Neural cell (in vitro differentiated cells): ENCODE measurements at regions not wholly inside any gene's neighbourhood (a gene's known extent, or its start where the extent isn't known, plus 50 kb on each side); places are given as distances from the start of the nearest gene placed in this dataset.

Experiments
- H2AFZ ChIP-seq: fragments of 200-600, 300-800 bp; sonication (generic), shearing (Covaris generic); 2 replicates; pipeline ENCODE4 v1.6.0; 2014; ENCODE audit warnings: low read depth, mild to moderate bottlenecking, antibody characterized with exemption, low read length, moderate library complexity
- H3F3A ChIP-seq: fragments of 200-600 bp; shearing (Covaris generic); 2 replicates; pipeline ENCODE4 v1.6.1; 2016; ENCODE audit warnings: mild to moderate bottlenecking, moderate library complexity, mixed read lengths, antibody characterized with exemption, low read length; ENCODE audit not compliant: insufficient read depth, poor library complexity, severe bottlenecking
- H3K27ac ChIP-seq: fragments of 200-600, 300-800 bp; sonication (generic), shearing (Covaris generic); 2 replicates; pipeline ENCODE4 v1.5.1; 2014; ENCODE audit warnings: mild to moderate bottlenecking, low read length, moderate library complexity
- H3K27me3 ChIP-seq: fragments of 300-800, 200-600 bp; sonication (generic), shearing (Covaris generic); 2 replicates; pipeline ENCODE4 v1.6.0; 2014; ENCODE audit warnings: mild to moderate bottlenecking, low read depth, low read length, moderate library complexity; ENCODE audit not compliant: insufficient read depth
- H3K36me3 ChIP-seq: fragments of 300-800, 200-600 bp; sonication (generic), shearing (Covaris generic); 2 replicates; pipeline ENCODE4 v1.5.1; 2014; ENCODE audit warnings: mild to moderate bottlenecking, antibody characterized with exemption, low read length, moderate library complexity; ENCODE audit not compliant: insufficient read depth
- H3K4me2 ChIP-seq: fragments of 300-800, 200-600 bp; sonication (generic), shearing (Covaris generic); 2 replicates; pipeline ENCODE4 v1.6.0; 2014; ENCODE audit warnings: mild to moderate bottlenecking, low read length
- H3K4me3 ChIP-seq: fragments of 300-800, 200-600 bp; sonication (generic), shearing (Covaris generic); 2 replicates; pipeline ENCODE4 v1.5.1; 2014; ENCODE audit warnings: mild to moderate bottlenecking, low read length, moderate library complexity
- H3K79me2 ChIP-seq: fragments of 200-600 bp; shearing (Covaris generic); replicated peaks from 2 replicates; pipeline ENCODE4 v1.6.0; 2014; ENCODE audit warnings: mild to moderate bottlenecking, low read length, moderate library complexity; ENCODE audit not compliant: insufficient read depth
- H3K9ac ChIP-seq: fragments of 300-800, 200-600 bp; sonication (generic), shearing (Covaris generic); 2 replicates; pipeline ENCODE4 v1.6.1; 2016; ENCODE audit warnings: mild to moderate bottlenecking, low read length, mixed read lengths
- H3K9me2 ChIP-seq: fragments of 200-600 bp; shearing (Covaris generic); 2 replicates; pipeline ENCODE4 v1.6.1; 2016; ENCODE audit warnings: mild to moderate bottlenecking, low read length, mixed read lengths; ENCODE audit not compliant: insufficient read depth
- H3K9me3 ChIP-seq: fragments of 200-600, 300-800 bp; sonication (generic), shearing (Covaris generic); 2 replicates; pipeline ENCODE4 v1.6.1; 2016; ENCODE audit warnings: mild to moderate bottlenecking, mixed run types, low read length, moderate library complexity, mixed read lengths
- H4K20me1 ChIP-seq: fragments of 200-600 bp; shearing (Covaris generic); 2 replicates; pipeline ENCODE4 v1.6.1; 2016; ENCODE audit warnings: mild to moderate bottlenecking, mixed run types; ENCODE audit not compliant: insufficient read depth
- CTCF ChIP-seq: fragments of 450-650 bp; IDR thresholded peaks from 2 replicates; pipeline ENCODE4 v1.5.1; 2014; ENCODE audit warnings: antibody characterized with exemption, mild to moderate bottlenecking, moderate library complexity; ENCODE audit not compliant: poor library complexity, severe bottlenecking
- EP300 ChIP-seq: fragments of 450-650 bp; conservative IDR thresholded peaks from 2 replicates; pipeline ENCODE4 v1.6.1; 2014; ENCODE audit warnings: antibody characterized with exemption, mild to moderate bottlenecking, moderate library complexity; ENCODE audit not compliant: poor library complexity, severe bottlenecking
- EZH2 ChIP-seq: fragments of 200-600, 300-800 bp; shearing (Covaris generic), sonication (generic); IDR thresholded peaks from 2 replicates; pipeline ENCODE4 v1.6.1; 2014; ENCODE audit warnings: antibody characterized with exemption, low read length, borderline replicate concordance, mild to moderate bottlenecking; ENCODE audit not compliant: insufficient read depth, poor library complexity, severe bottlenecking
- MXI1 ChIP-seq: fragments of 450-650 bp; conservative IDR thresholded peaks from 2 replicates; pipeline ENCODE4 v1.6.1; 2014; ENCODE audit warnings: antibody characterized with exemption, mild to moderate bottlenecking; ENCODE audit not compliant: poor library complexity, severe bottlenecking
- POLR2AphosphoS5 ChIP-seq: IDR thresholded peaks from 2 replicates; pipeline ENCODE4 v1.6.1; 2012
- RAD21 ChIP-seq: fragments of 450-650 bp; conservative IDR thresholded peaks from 2 replicates; pipeline ENCODE4 v1.6.1; 2014; ENCODE audit warnings: antibody characterized with exemption, mild to moderate bottlenecking, moderate library complexity
- REST ChIP-seq: IDR thresholded peaks from 2 replicates; pipeline ENCODE4 v1.6.1; 2012; ENCODE audit warnings: borderline replicate concordance
- SMC3 ChIP-seq: fragments of 450-650 bp; conservative IDR thresholded peaks from 2 replicates; pipeline ENCODE4 v1.6.1; 2014; ENCODE audit warnings: antibody characterized with exemption, mild to moderate bottlenecking, moderate library complexity; ENCODE audit not compliant: poor library complexity
- TAF1 ChIP-seq: IDR thresholded peaks from 2 replicates; pipeline ENCODE4 v1.6.1; 2012; ENCODE audit warnings: low read depth

GRCh38 chr3:27577504-27577903 is 93.3 kb upstream of the SLC4A7 start:
- no peaks in the 10 kb centered on the region for H3K79me2 ChIP-seq
- TF ChIP-seq MXI1 (no peak), REST (no peak), POLR2AphosphoS5 (no peak), EZH2 (no peak), RAD21 (no peak), CTCF (no peak), SMC3 (no peak), TAF1 (no peak), EP300 (no peak)
- H3K9ac ChIP-seq, result no peak overlapping the region
- H3K9me3 ChIP-seq, result no peaks in the 10 kb centered on the region
- H3K27ac ChIP-seq, result no peak overlapping the region
- no peaks in the 10 kb centered on the region for H4K20me1 ChIP-seq
- H3K4me3 ChIP-seq, result no peak overlapping the region
- no peak overlapping the region for H2AFZ ChIP-seq
- no peaks in the 10 kb centered on the region for H3K9me2 ChIP-seq
- H3K27me3 ChIP-seq, result no peaks in the 10 kb centered on the region
- no peaks in the 10 kb centered on the region for H3K36me3 ChIP-seq
- H3F3A ChIP-seq, result no peaks in the 10 kb centered on the region
- H3K4me2 ChIP-seq, result no peak overlapping the region

GRCh38 chr3:27576171-27576570 is 92.0 kb upstream of the SLC4A7 start:
- Histone ChIP-seq H3K9me3 (no peaks in the 10 kb centered on the region), H3K4me3 (no peak overlapping the region), H3K9ac (no peak overlapping the region), H3K79me2 (no peaks in the 10 kb centered on the region), H4K20me1 (no peaks in the 10 kb centered on the region), H3F3A (no peaks in the 10 kb centered on the region), H3K36me3 (no peaks in the 10 kb centered on the region), H2AFZ (no peak overlapping the region), H3K9me2 (no peaks in the 10 kb centered on the region), H3K4me2 (no peak overlapping the region), H3K27me3 (no peaks in the 10 kb centered on the region), H3K27ac (no peak overlapping the region)
- TF ChIP-seq MXI1, result no peak
- TF ChIP-seq TAF1, result no peak
- TF ChIP-seq EZH2, result no peak
- no peak for TF ChIP-seq CTCF
- no peak for TF ChIP-seq POLR2AphosphoS5
- TF ChIP-seq REST, result no peak
- no peak for TF ChIP-seq EP300
- no peak for TF ChIP-seq RAD21
- no peak for TF ChIP-seq SMC3
